WTC11 (cell line): ENCODE measurements at regions not wholly inside any gene's neighbourhood (a gene's known extent, or its start where the extent isn't known, plus 50 kb on each side); places are given as distances from the start of the nearest gene placed in this dataset.

ENCODE experiments used
- ATAC-seq: fragments of 200-7000 bp; cut with Tn5 transposase; 2 replicates; pipeline ENCODE4 v1.10.0; 2021; ENCODE audit warnings: mild to moderate bottlenecking, moderate library complexity
- CTCF ChIA-PET: fragments of 300-600 bp; sonication (Branson Sonifier 250); formaldehyde crosslinking; loops from one replicate; lab custom pipeline; 2021; ENCODE audit warnings: antibody characterized with exemption; lab: Charles Lee
- POLR2A ChIA-PET: fragments of 350-600 bp; sonication (Branson Sonifier 250); formaldehyde crosslinking; loops from one replicate; lab custom pipeline; 2021; ENCODE audit warnings: antibody characterized with exemption; lab: Charles Lee
- DNase-seq: peaks from one replicate; pipeline ENCODE4 v3.0.0; 2021; ENCODE audit warnings: low spot score
- H3K27ac Mint-ChIP-seq: 2 replicates; pipeline ENCODE4 v1.8.0; 2021; ENCODE audit warnings: mixed read lengths
- H3K27me3 Mint-ChIP-seq: 2 replicates; pipeline ENCODE4 v1.8.0; 2021; ENCODE audit warnings: low read depth, mild to moderate bottlenecking, moderate library complexity, mixed read lengths
- H3K36me3 Mint-ChIP-seq: 2 replicates; pipeline ENCODE4 v1.8.0; 2021; ENCODE audit warnings: mixed read lengths
- H3K4me1 Mint-ChIP-seq: 2 replicates; pipeline ENCODE4 v1.8.0; 2022; ENCODE audit warnings: mixed read lengths
- H3K4me3 Mint-ChIP-seq: 2 replicates; pipeline ENCODE4 v1.8.0; 2021; ENCODE audit warnings: mild to moderate bottlenecking, moderate library complexity, mixed read lengths
- H3K9me3 Mint-ChIP-seq: 2 replicates; pipeline ENCODE4 v1.8.0; 2021; ENCODE audit warnings: mixed read lengths
- E2F4 ChIP-seq: sonication (generic); formaldehyde crosslinking; IDR thresholded peaks from 2 replicates; pipeline ENCODE4 v1.8.1; 2022; ENCODE audit warnings: low read depth, mild to moderate bottlenecking, moderate library complexity, missing genetic modification reagents, borderline replicate concordance
- ETV6 ChIP-seq: sonication (generic); formaldehyde crosslinking; IDR thresholded peaks from 2 replicates; pipeline ENCODE4 v1.8.1; 2022; ENCODE audit warnings: mild to moderate bottlenecking, missing genetic modification reagents
- FOXK1 ChIP-seq: sonication (generic); formaldehyde crosslinking; IDR thresholded peaks from 2 replicates; pipeline ENCODE4 v1.8.0; 2022; ENCODE audit warnings: mild to moderate bottlenecking, moderate library complexity, missing genetic modification reagents
- GABPB1 ChIP-seq: sonication (generic); formaldehyde crosslinking; IDR thresholded peaks from 2 replicates; pipeline ENCODE4 v1.8.1; 2023; ENCODE audit warnings: mild to moderate bottlenecking, missing genetic modification reagents
- MLX ChIP-seq: sonication (generic); formaldehyde crosslinking; IDR thresholded peaks from 2 replicates; pipeline ENCODE4 v1.8.1; 2023; ENCODE audit warnings: mild to moderate bottlenecking, missing genetic modification reagents, moderate library complexity
- NR2C2 ChIP-seq: sonication (generic); formaldehyde crosslinking; IDR thresholded peaks from 2 replicates; pipeline ENCODE4 v1.8.0; 2022; ENCODE audit warnings: mild to moderate bottlenecking, missing genetic modification reagents
- NR3C1 ChIP-seq: sonication (generic); formaldehyde crosslinking; conservative IDR thresholded peaks from 2 replicates; pipeline ENCODE4 v1.8.1; 2023; ENCODE audit warnings: low read depth, mild to moderate bottlenecking, missing genetic modification reagents
- RORB ChIP-seq: fragments of 250-450 bp; sonication (Bioruptor Pico); IDR thresholded peaks from 2 replicates; pipeline ENCODE4 v1.9.0; 2021; ENCODE audit warnings: mild to moderate bottlenecking
- SMAD4 ChIP-seq: sonication (generic); formaldehyde crosslinking; IDR thresholded peaks from 2 replicates; pipeline ENCODE4 v1.8.0; 2022; ENCODE audit warnings: mild to moderate bottlenecking, missing genetic modification reagents
- SOX15 ChIP-seq: fragments of 250-450 bp; sonication (Bioruptor Pico); IDR thresholded peaks from 2 replicates; pipeline ENCODE4 v1.9.0; 2021; ENCODE audit warnings: mild to moderate bottlenecking
- ZMAT4 ChIP-seq: fragments of 250-450 bp; sonication (Bioruptor Pico); IDR thresholded peaks from 2 replicates; pipeline ENCODE4 v1.9.0; 2021; ENCODE audit warnings: mild to moderate bottlenecking
- ZNF138 ChIP-seq: sonication (generic); formaldehyde crosslinking; conservative IDR thresholded peaks from 2 replicates; pipeline ENCODE4 v1.8.1; 2022; ENCODE audit warnings: mild to moderate bottlenecking, moderate library complexity, missing genetic modification reagents
- ZNF263 ChIP-seq: sonication (generic); formaldehyde crosslinking; IDR thresholded peaks from 2 replicates; pipeline ENCODE4 v1.8.1; 2022; ENCODE audit warnings: low read depth, mild to moderate bottlenecking, moderate library complexity, missing genetic modification reagents
- ZNF671 ChIP-seq: fragments of 250-450 bp; sonication (Bioruptor Pico); IDR thresholded peaks from 2 replicates; pipeline ENCODE4 v1.8.0; 2021; ENCODE audit warnings: mild to moderate bottlenecking
- TF ChIP-seq, protein P1 (sequence below): fragments of 250-450 bp; sonication (Bioruptor Pico); IDR thresholded peaks from 2 replicates; pipeline ENCODE4 v1.8.0; 2021; ENCODE audit warnings: mild to moderate bottlenecking
- TF ChIP-seq, protein P2 (sequence below): fragments of 250-450 bp; sonication (Bioruptor Pico); IDR thresholded peaks from 2 replicates; pipeline ENCODE4 v1.9.0; 2021; ENCODE audit warnings: mild to moderate bottlenecking
- TF ChIP-seq, protein P3 (sequence below): sonication (generic); formaldehyde crosslinking; conservative IDR thresholded peaks from 2 replicates; pipeline ENCODE4 v1.8.1; 2022; ENCODE audit warnings: mild to moderate bottlenecking, missing genetic modification reagents
- TF ChIP-seq, protein P4 (sequence below): fragments of 250-450 bp; sonication (Bioruptor Pico); IDR thresholded peaks from 2 replicates; pipeline ENCODE4 v1.9.0; 2021; ENCODE audit warnings: moderate library complexity, mild to moderate bottlenecking, inconsistent platforms, borderline replicate concordance
- TF ChIP-seq, protein P5 (sequence below): sonication (generic); formaldehyde crosslinking; conservative IDR thresholded peaks from 2 replicates; pipeline ENCODE4 v1.8.1; 2023; ENCODE audit warnings: mild to moderate bottlenecking, low read depth, missing genetic modification reagents, moderate library complexity

GRCh38 chr3:101970905-101971304 lies 121.6 kb downstream of the NFKBIZ start:
- DNase-seq, result peak; percentile 12
- Mint-ChIP-seq H3K4me1 (peaks cover 2% of the 10 kb centered on the region; the same call in 1 of the 2 replicates), H3K4me3 (no peak overlapping the region), H3K27ac (no peak overlapping the region), H3K9me3 (peaks cover 19% of the 10 kb centered on the region), H3K27me3 (peaks cover 12% of the 10 kb centered on the region), H3K36me3 (no peaks in the 10 kb centered on the region)
- ATAC-seq, result peak; percentile 47; the same call in 1 of the 2 replicates
- TF ChIP-seq SOX15 (CRISPR knock-in tag), result no peak
- TF ChIP-seq, protein P1, sequence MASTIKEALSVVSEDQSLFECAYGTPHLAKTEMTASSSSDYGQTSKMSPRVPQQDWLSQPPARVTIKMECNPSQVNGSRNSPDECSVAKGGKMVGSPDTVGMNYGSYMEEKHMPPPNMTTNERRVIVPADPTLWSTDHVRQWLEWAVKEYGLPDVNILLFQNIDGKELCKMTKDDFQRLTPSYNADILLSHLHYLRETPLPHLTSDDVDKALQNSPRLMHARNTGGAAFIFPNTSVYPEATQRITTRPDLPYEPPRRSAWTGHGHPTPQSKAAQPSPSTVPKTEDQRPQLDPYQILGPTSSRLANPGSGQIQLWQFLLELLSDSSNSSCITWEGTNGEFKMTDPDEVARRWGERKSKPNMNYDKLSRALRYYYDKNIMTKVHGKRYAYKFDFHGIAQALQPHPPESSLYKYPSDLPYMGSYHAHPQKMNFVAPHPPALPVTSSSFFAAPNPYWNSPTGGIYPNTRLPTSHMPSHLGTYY (CRISPR knock-in tag), result no peak
- TF ChIP-seq, protein P2, sequence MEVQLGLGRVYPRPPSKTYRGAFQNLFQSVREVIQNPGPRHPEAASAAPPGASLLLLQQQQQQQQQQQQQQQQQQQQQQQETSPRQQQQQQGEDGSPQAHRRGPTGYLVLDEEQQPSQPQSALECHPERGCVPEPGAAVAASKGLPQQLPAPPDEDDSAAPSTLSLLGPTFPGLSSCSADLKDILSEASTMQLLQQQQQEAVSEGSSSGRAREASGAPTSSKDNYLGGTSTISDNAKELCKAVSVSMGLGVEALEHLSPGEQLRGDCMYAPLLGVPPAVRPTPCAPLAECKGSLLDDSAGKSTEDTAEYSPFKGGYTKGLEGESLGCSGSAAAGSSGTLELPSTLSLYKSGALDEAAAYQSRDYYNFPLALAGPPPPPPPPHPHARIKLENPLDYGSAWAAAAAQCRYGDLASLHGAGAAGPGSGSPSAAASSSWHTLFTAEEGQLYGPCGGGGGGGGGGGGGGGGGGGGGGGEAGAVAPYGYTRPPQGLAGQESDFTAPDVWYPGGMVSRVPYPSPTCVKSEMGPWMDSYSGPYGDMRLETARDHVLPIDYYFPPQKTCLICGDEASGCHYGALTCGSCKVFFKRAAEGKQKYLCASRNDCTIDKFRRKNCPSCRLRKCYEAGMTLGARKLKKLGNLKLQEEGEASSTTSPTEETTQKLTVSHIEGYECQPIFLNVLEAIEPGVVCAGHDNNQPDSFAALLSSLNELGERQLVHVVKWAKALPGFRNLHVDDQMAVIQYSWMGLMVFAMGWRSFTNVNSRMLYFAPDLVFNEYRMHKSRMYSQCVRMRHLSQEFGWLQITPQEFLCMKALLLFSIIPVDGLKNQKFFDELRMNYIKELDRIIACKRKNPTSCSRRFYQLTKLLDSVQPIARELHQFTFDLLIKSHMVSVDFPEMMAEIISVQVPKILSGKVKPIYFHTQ (CRISPR knock-in tag), result no peak
- no peak for TF ChIP-seq ZNF671 (CRISPR knock-in tag)
- no peak for TF ChIP-seq ZNF138 (CRISPR knock-in tag)
- no peak for TF ChIP-seq NR3C1 (CRISPR knock-in tag)
- TF ChIP-seq, protein P3, sequence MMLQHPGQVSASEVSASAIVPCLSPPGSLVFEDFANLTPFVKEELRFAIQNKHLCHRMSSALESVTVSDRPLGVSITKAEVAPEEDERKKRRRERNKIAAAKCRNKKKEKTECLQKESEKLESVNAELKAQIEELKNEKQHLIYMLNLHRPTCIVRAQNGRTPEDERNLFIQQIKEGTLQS (CRISPR knock-in tag), result no peak
- TF ChIP-seq ETV6, result no peak
- TF ChIP-seq GABPB1, result no peak
- TF ChIP-seq, protein P4, sequence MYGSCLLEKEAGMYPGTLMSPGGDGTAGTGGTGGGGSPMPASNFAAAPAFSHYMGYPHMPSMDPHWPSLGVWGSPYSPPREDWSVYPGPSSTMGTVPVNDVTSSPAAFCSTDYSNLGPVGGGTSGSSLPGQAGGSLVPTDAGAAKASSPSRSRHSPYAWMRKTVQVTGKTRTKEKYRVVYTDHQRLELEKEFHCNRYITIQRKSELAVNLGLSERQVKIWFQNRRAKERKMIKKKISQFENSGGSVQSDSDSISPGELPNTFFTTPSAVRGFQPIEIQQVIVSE (CRISPR knock-in tag), result no peak
- TF ChIP-seq MLX, result no peak
- TF ChIP-seq ZMAT4, result no peak
- no peak for TF ChIP-seq FOXK1 (CRISPR knock-in tag)
- no peak for TF ChIP-seq RORB (CRISPR knock-in tag)
- TF ChIP-seq NR2C2 (CRISPR knock-in tag), result no peak
- no peak for TF ChIP-seq ZNF263 (CRISPR knock-in tag)
- TF ChIP-seq SMAD4 (CRISPR knock-in tag), result no peak
- TF ChIP-seq E2F4 (CRISPR knock-in tag), result no peak
- TF ChIP-seq, protein P5, sequence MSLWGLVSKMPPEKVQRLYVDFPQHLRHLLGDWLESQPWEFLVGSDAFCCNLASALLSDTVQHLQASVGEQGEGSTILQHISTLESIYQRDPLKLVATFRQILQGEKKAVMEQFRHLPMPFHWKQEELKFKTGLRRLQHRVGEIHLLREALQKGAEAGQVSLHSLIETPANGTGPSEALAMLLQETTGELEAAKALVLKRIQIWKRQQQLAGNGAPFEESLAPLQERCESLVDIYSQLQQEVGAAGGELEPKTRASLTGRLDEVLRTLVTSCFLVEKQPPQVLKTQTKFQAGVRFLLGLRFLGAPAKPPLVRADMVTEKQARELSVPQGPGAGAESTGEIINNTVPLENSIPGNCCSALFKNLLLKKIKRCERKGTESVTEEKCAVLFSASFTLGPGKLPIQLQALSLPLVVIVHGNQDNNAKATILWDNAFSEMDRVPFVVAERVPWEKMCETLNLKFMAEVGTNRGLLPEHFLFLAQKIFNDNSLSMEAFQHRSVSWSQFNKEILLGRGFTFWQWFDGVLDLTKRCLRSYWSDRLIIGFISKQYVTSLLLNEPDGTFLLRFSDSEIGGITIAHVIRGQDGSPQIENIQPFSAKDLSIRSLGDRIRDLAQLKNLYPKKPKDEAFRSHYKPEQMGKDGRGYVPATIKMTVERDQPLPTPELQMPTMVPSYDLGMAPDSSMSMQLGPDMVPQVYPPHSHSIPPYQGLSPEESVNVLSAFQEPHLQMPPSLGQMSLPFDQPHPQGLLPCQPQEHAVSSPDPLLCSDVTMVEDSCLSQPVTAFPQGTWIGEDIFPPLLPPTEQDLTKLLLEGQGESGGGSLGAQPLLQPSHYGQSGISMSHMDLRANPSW (CRISPR knock-in tag), result no peak
- ChIA-PET CTCF (interaction anchor here (1.1 kb wide), 1 partner anchor 255 kb away, joined by 3 read pairs; no protein-coding TSS in a partner anchor), POLR2A (no interaction called here)
